Heart left ventricle (tissue), 16 donors: ENCODE measurements at regions not wholly inside any gene's neighbourhood (a gene's known extent, or its start where the extent isn't known, plus 50 kb on each side); places are given as distances from the start of the nearest gene placed in this dataset.
"Not testable (repeated sequence)": the region's sequence is repeated elsewhere in the genome, so short reads cannot be mapped to it uniquely, and the experiment has no call there.

Experiments
- ATAC-seq, 4 donors: fragments of 200-7000 bp; cut with Tn5 transposase; one replicate each; pipeline ENCODE4 v1.9.1; 2020 to 2022; ENCODE audit warnings: moderate library complexity in 4 of 4, mild to moderate bottlenecking in 3 of 4, moderate number of reproducible peaks in 1 of 4
- DNase-seq, 5 donors: peaks; one replicate each; pipeline ENCODE4 v3.0.0-alpha.2; 2020
- H3K27ac ChIP-seq, 12 donors: fragments of 200-600 bp; sonication (generic) in 4 of 12; one replicate each; pipeline versions ENCODE4 v1.5.0 to v1.8.0; 2016 to 2022; ENCODE audit warnings: mild to moderate bottlenecking in 2 of 12
- H3K27me3 ChIP-seq, 9 donors: fragments of 200-600 bp; sonication (generic) in 2 of 9; one replicate each; pipeline versions ENCODE4 v1.5.1 to v1.8.0; 2016 to 2022; ENCODE audit warnings: mild to moderate bottlenecking in 3 of 9
- H3K36me3 ChIP-seq, 9 donors: fragments of 200-600 bp; sonication (generic) in 2 of 9; one replicate each; pipeline versions ENCODE4 v1.5.0 to v1.8.0; 2018 to 2022; ENCODE audit warnings: mild to moderate bottlenecking in 2 of 9
- H3K4me1 ChIP-seq, 12 donors: fragments of 200-600 bp; sonication (generic) in 4 of 12; one replicate each; pipeline versions ENCODE4 v1.5.0 to v1.8.0; 2016 to 2022; ENCODE audit warnings: mild to moderate bottlenecking in 3 of 12
- H3K4me3 ChIP-seq, 12 donors: fragments of 200-600 bp; sonication (generic) in 4 of 12; one replicate each; pipeline versions ENCODE4 v1.5.0 to v1.8.0; 2017 to 2022; ENCODE audit warnings: mild to moderate bottlenecking in 9 of 12, moderate library complexity in 4 of 12
- H3K9me3 ChIP-seq, 12 donors: fragments of 200-600 bp; sonication (generic) in 4 of 12; one replicate each; pipeline versions ENCODE4 v1.5.0 to v1.8.0; 2016 to 2022; ENCODE audit warnings: mild to moderate bottlenecking in 1 of 12
- POLR2A ChIP-seq, 2 donors: fragments of 450-650 bp; IDR thresholded peaks; one replicate each; pipeline ENCODE4 v1.6.1; 2017; ENCODE audit warnings: antibody characterized with exemption in 2 of 2, mild to moderate bottlenecking in 2 of 2, moderate library complexity in 2 of 2
- WGBS, 4 donors: extraction: QIAGEN DNeasy Blood & Tissue Kit in 2 of 4; methylation state at CpG; one replicate each; pipeline versions ENCODE4 v1.1.5 to v1.1.7; 2013 to 2018; 5-methylcytosine and 5-hydroxymethylcytosine counted together
- intact Hi-C, 10 donors: fragments of 100-400 bp; cut with DNase I; formaldehyde crosslinking; loops; one replicate each; pipeline versions ENCODE4 v1.11.1 to v1.14.2; 2022
- TF ChIP-seq, protein P1 (sequence below), 12 donors: fragments of 200-600 bp; sonication (generic) in 4 of 12; IDR thresholded peaks; one replicate each; pipeline versions ENCODE4 v1.5.0 to v1.8.0; 2018 to 2022; ENCODE audit warnings: antibody characterized with exemption in 12 of 12, mild to moderate bottlenecking in 5 of 12
- donor health status: ischemic (EF 13 %, LVEDD 7.1; RV severe dilation, severe dysfunction).
- donor health status: healthy with polysubstance abuse.
- donor health status: DM: no; HTN: yes; CAD: no.
- donor health status: DM: no; HTN: no; CAD: no.
- donor health status: ischemic (EF 25% LVEDD 6.9; RV normal size, moderate dysfunction).
- donor health status: ischemic (EF 25% LVEDD 5.7; RV mildly dilated, moderate dysfunction).
- donor health status: healthy.
- donor health status: DM: yes; HTN: yes; CAD: no.
- donor health status: ischemic (EF 35%, LVEDD 5.7; RV mildly dilated, moderate dysfunction).
- donor health status: nonischemic (EF 11% LVEDD 7.7; RV severe dilation, severe dysfunction).
- donor health status: DM: yes; HTN: yes; CAD: no.
- donor health status: PGD.
- donor health status: ischemic (EF 29% LVEDD 5.4; RV normal size, mild dysfunction).
- donor health status: nonischemic (EF 23%, LVEDD 6.1; RV moderate dilation, normal function).

DNA sequence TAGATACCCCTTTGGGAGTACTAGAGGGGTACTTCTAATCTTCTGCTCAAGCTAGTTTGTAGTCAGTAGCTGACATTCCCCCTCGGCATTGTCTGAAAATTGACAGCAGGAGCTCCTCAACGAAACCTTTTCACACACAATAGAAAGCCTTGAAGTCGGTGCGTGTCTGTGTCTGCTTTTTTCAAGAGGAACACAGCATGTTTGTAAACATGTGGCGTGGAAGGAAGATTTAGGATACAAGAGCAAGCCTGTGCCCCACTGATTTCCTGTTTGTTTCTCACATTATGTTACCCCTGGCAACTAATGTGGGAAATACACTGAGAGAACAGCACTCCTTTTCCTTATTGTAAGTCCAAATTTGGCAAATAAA, 252.6 kb downstream of the ANKRD50 start:
- ATAC-seq (peak in 1 of 4 donors; percentile 39), DNase-seq (no peak)
- Histone ChIP-seq H3K4me3 (peak overlapping the region in 2 of 12 donors; percentile 16 to 20), H3K4me1 (peaks cover 0 to 6% (median 0%) of the 10 kb centered on the region in 12 donors), H3K36me3 (no peaks in the 10 kb centered on the region), H3K9me3 (peaks cover 0 to 32% (median 18%) of the 10 kb centered on the region in 12 donors), H3K27ac (peak overlapping the region in 1 of 12 donors; percentile 23), H3K27me3 (no peaks in the 10 kb centered on the region)
- intact Hi-C loops = no loop called here
- no peak for TF ChIP-seq POLR2A (IDR thresholded peaks at IDR 0.05)
- TF ChIP-seq, protein P1, sequence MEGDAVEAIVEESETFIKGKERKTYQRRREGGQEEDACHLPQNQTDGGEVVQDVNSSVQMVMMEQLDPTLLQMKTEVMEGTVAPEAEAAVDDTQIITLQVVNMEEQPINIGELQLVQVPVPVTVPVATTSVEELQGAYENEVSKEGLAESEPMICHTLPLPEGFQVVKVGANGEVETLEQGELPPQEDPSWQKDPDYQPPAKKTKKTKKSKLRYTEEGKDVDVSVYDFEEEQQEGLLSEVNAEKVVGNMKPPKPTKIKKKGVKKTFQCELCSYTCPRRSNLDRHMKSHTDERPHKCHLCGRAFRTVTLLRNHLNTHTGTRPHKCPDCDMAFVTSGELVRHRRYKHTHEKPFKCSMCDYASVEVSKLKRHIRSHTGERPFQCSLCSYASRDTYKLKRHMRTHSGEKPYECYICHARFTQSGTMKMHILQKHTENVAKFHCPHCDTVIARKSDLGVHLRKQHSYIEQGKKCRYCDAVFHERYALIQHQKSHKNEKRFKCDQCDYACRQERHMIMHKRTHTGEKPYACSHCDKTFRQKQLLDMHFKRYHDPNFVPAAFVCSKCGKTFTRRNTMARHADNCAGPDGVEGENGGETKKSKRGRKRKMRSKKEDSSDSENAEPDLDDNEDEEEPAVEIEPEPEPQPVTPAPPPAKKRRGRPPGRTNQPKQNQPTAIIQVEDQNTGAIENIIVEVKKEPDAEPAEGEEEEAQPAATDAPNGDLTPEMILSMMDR (IDR thresholded peaks at IDR 0.05) = no peak
- 31 to 42% (median 41%) methylated on average over 5 of the region's 5 CpGs for WGBS, 4 donors

DNA sequence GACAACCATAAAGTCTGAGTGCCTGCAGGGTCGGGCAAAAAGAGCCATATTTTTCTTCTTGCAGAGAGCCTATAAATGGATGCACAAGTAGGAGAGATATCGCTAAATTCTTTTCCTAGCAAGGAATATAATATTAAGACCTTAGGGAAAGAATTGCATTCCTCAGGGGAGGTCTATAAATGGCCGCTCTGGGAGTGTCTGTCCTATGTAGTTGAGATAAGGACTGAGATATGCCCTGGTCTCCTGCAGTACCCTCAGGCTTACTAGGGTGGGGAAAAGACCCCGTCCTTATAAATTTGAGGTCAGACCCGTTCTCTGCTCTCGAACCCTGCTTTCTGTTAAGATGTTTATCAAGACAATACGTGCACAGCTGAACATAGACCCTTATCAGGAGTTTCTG, 250.9 kb downstream of the ANKRD50 start:
- H3K4me1 ChIP-seq = not testable (repeated sequence)

DNA sequence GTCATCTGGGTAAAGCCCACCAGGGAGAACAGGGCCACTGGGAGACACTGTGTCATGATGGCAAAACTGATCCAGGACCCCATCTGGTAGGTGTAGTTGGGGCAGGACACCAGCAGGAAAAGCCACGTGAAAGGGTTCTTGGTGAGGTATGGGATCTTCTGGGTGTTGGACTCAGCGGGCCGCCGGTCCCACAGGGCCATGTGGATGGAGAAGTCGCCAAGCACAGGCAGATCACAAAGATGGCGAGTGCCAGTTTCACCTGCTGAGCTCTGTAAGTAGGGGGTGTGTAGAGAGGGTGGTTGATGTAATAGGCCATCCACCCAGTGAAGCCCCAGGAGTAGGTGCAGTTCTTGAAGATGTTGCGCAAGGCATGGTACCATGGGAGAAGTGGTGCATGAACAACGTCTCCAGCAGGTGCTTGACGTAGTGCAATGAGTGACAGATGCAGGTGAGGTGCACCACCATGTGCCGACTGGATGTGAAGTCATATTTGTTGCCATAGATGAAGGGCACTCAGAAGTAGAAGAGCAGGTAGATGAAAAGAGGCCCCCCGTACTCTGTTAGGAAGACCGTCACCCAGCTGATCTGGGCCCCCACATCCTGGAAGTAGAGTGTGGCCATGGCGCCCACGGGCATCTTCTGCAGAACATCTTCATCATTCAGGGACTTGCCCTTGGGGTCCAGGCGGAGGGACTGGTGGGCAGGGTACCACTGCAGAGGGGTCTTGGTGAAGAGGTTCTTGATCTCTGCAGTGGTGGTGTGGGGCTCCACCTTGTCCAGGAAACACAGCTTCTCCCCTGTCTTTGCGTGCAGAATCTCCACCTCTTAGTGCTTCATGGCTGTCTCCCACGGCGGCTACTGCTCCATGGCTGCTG, 249.3 kb downstream of the ANKRD50 start:
- no peak for TF ChIP-seq POLR2A (IDR thresholded peaks at IDR 0.05)
- TF ChIP-seq, protein P1 (IDR thresholded peaks at IDR 0.05) = no peak
- intact Hi-C loops = no loop called here
- H3K4me1 ChIP-seq = peaks cover 0 to 6% (median 0%) of the 10 kb centered on the region in 12 donors
- H3K4me3 ChIP-seq = no peak overlapping the region
- H3K36me3 ChIP-seq = no peaks in the 10 kb centered on the region
- DNase-seq (no peak), ATAC-seq (no peak)
- WGBS, 4 donors = 96 to 98% (median 97%) methylated on average over 18 of the region's 18 CpGs
- no peaks in the 10 kb centered on the region for H3K27me3 ChIP-seq
- peaks cover 0 to 32% (median 18%) of the 10 kb centered on the region in 12 donors for H3K9me3 ChIP-seq
- H3K27ac ChIP-seq = no peak overlapping the region

More for the DNA sequence above, 250.9 kb downstream of the ANKRD50 start:
- H3K27me3 ChIP-seq, H3K4me3 ChIP-seq, H3K27ac ChIP-seq, H3K36me3 ChIP-seq, DNase-seq, intact Hi-C loops, ATAC-seq: not testable (repeated sequence)
- peaks cover 0 to 32% (median 18%) of the 10 kb centered on the region in 12 donors for H3K9me3 ChIP-seq
- 89 to 94% (median 93%) methylated on average over 7 of the region's 7 CpGs for WGBS, 4 donors

DNA sequence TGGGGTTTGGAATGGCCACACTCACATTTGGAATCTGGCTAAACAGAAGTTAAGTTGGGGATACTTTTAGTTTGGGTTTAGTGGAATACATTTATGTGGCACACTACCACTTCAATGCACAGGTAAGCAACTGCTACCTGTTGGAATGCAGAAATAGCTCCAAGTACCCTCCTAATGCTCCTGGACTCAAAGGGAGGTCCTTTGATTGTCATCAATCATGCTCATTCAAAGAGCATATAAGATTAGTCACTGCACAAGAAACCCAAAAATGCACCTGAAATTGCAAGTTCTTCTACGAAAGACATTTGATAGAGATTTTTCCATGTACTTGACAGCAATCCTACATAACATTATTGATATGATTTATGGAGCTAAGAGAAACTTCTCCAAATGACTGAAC, 247.7 kb downstream of the ANKRD50 start:
- ATAC-seq (no peak), DNase-seq (no peak)
- H3K27me3 ChIP-seq = no peaks in the 10 kb centered on the region
- no peak overlapping the region for H3K27ac ChIP-seq
- intact Hi-C loops = no loop called here
- H3K4me3 ChIP-seq = no peak overlapping the region
- H3K36me3 ChIP-seq = no peaks in the 10 kb centered on the region
- H3K9me3 ChIP-seq = peaks cover 0 to 32% (median 18%) of the 10 kb centered on the region in 12 donors
- TF ChIP-seq POLR2A (IDR thresholded peaks at IDR 0.05) = no peak
- TF ChIP-seq, protein P1 (IDR thresholded peaks at IDR 0.05) = no peak
- WGBS, 4 donors = 94 to 99% (median 97%) methylated on average over 1 of the region's 1 CpG
- peaks cover 0 to 4% (median 0%) of the 10 kb centered on the region in 12 donors for H3K4me1 ChIP-seq
